HG03060 (cell line): ENCODE measurements at regions not wholly inside any gene's neighbourhood (a gene's known extent, or its start where the extent isn't known, plus 50 kb on each side); places are given as distances from the start of the nearest gene placed in this dataset.

Experiments used
- ATAC-seq: cut with Tn5 transposase; IDR thresholded peaks from one replicate; pipeline ENCODE4 v1.9.1; 2021; ENCODE audit warnings: low read depth, moderate number of reproducible peaks; ENCODE audit not compliant: unreplicated experiment

- ATAC-seq: no peak
Observed at GRCh38 chr21:18191139-18191538, 53.5 kb upstream of the CHODL start.

GRCh38 chr21:18178509-18178908 is 66.1 kb upstream of the CHODL start:
- no peak for ATAC-seq

GRCh38 chr21:18174370-18174769 is 70.3 kb upstream of the CHODL start:
- no peak for ATAC-seq

- ATAC-seq: no peak
Observed at GRCh38 chr21:18170829-18171228, 73.8 kb upstream of the CHODL start.

GRCh38 chr21:18170221-18170620 is 74.4 kb upstream of the CHODL start:
- ATAC-seq: no peak

GRCh38 chr21:18168108-18168507 is 76.5 kb upstream of the CHODL start:
- no peak for ATAC-seq

- ATAC-seq: no peak
Observed at GRCh38 chr21:18164933-18165332, 79.7 kb upstream of the CHODL start.

- ATAC-seq: no peak
Observed at GRCh38 chr21:18164483-18164882, 80.2 kb upstream of the CHODL start.

GRCh38 chr21:18163956-18164355 is 80.7 kb upstream of the CHODL start:
- ATAC-seq: no peak

GRCh38 chr21:18161841-18162240 is 82.8 kb upstream of the CHODL start:
- ATAC-seq: no peak

GRCh38 chr21:18157406-18157805 is 87.2 kb upstream of the CHODL start:
- ATAC-seq: no peak

GRCh38 chr21:18155508-18156193 is 89.0 kb upstream of the CHODL start:
- ATAC-seq: no peak

GRCh38 chr21:18153063-18153462 is 91.6 kb upstream of the CHODL start:
- no peak for ATAC-seq

- no peak for ATAC-seq
Observed at GRCh38 chr21:18152371-18152770, 92.3 kb upstream of the CHODL start.

- ATAC-seq: no peak
Observed at GRCh38 chr21:18151046-18151445, 93.6 kb upstream of the CHODL start.

- no peak for ATAC-seq
Observed at GRCh38 chr21:18148401-18148800, 96.2 kb upstream of the CHODL start.

- ATAC-seq: no peak
Observed at GRCh38 chr21:18147678-18148077, 97.0 kb upstream of the CHODL start.

GRCh38 chr21:18146820-18147219 is 97.8 kb upstream of the CHODL start:
- ATAC-seq: no peak

- ATAC-seq: no peak
Observed at GRCh38 chr21:18144339-18144738, 100.3 kb upstream of the CHODL start.

- ATAC-seq: no peak
Observed at GRCh38 chr21:18142655-18143054, 102.0 kb upstream of the CHODL start.

- no peak for ATAC-seq
Observed at GRCh38 chr21:18138507-18138906, 106.1 kb upstream of the CHODL start.

GRCh38 chr21:18129526-18129925 is 115.1 kb upstream of the CHODL start:
- ATAC-seq: no peak

GRCh38 chr21:18118566-18118965 is 126.1 kb upstream of the CHODL start:
- no peak for ATAC-seq
